HepG2 (cell line): ENCODE measurements at regions not wholly inside any gene's neighbourhood (a gene's known extent, or its start where the extent isn't known, plus 50 kb on each side); places are given as distances from the start of the nearest gene placed in this dataset.

Source experiments
- ATAC-seq: fragments of 200-7000 bp; cut with Tn5 transposase; 3 replicates; pipeline ENCODE4 v1.9.1; 2020; ENCODE audit warnings: mild to moderate bottlenecking, moderate library complexity
- BruUV-seq: library from RNA; stranded (reverse); fragments of 400-500 nt; replicated peaks from 2 replicates; lab custom pipeline; 2021; lab: Mats Ljungman, UMichigan
- CTCF ChIA-PET: fragments of 300-600 bp; formaldehyde crosslinking; extraction: SDS; loops from one replicate; lab custom pipeline; 2021; ENCODE audit warnings: low total read pairs, inconsistent platforms, low intra/inter-chr PET ratio; lab: Yijun Ruan, JAX
- POLR2A ChIA-PET: fragments of 350-600 bp; sonication (Branson Sonifier 250); formaldehyde crosslinking; loops from one replicate; lab custom pipeline; 2020; ENCODE audit warnings: antibody characterized with exemption, inconsistent platforms; lab: Yijun Ruan, JAX
- DNase-seq: peaks from one replicate; pipeline ENCODE4 v3.0.0-alpha.2; 2015; ENCODE audit warnings: low spot score
- FAIRE-seq: peaks from 3 replicates; lab custom pipeline; 2011; peaks lifted over from hg19 to GRCh38; lab: Jason Lieb, UNC
- H2AFZ ChIP-seq: one replicate; pipeline ENCODE4 v1.6.1; 2011; ENCODE audit warnings: low read length, inconsistent platforms
- H3K27ac ChIP-seq: fragments of 300-600 bp; 3 replicates; pipeline ENCODE4 v1.8.0; 2011; ENCODE audit warnings: mixed run types, mild to moderate bottlenecking, mixed read lengths, low read length, inconsistent platforms; ENCODE audit not compliant: insufficient read depth; ENCODE audit errors: extremely low read length
- H3K27me3 ChIP-seq, 2 experiments: fragments of 200-600 bp in 1 of 2; 2 replicates in 1 of 2; 3 replicates in 1 of 2; pipeline versions ENCODE4 v1.6.0 to v1.8.0; 2011; ENCODE audit warnings: low read length in 2 of 2, mild to moderate bottlenecking in 2 of 2, moderate library complexity in 2 of 2, inconsistent platforms in 1 of 2; ENCODE audit not compliant: insufficient read depth in 2 of 2, control insufficient read depth in 1 of 2
- H3K36me3 ChIP-seq, 2 experiments: fragments of 200-600 bp in 1 of 2; replicated peaks in 1 of 2; 2 replicates in 1 of 2; 3 replicates in 1 of 2; pipeline versions ENCODE4 v1.5.1 to v1.8.0; 2011; ENCODE audit warnings: low read length in 2 of 2, inconsistent platforms in 1 of 2; ENCODE audit not compliant: insufficient read depth in 2 of 2, control insufficient read depth in 1 of 2
- H3K4me1 ChIP-seq: 2 replicates; pipeline ENCODE4 v1.5.1; 2012; ENCODE audit warnings: low read length, inconsistent platforms; ENCODE audit not compliant: insufficient read depth
- H3K4me2 ChIP-seq: 2 replicates; pipeline ENCODE4 v1.6.0; 2011; ENCODE audit warnings: low read depth, low read length, inconsistent platforms
- H3K4me3 ChIP-seq, 3 experiments: fragments of 200-600 bp in 1 of 3; sonication (generic), shearing (Covaris generic) in 1 of 3; replicated peaks in 1 of 3; 2 replicates each; pipeline ENCODE4 v1.5.1; 2011 to 2016; ENCODE audit warnings: low read length in 3 of 3, inconsistent platforms in 2 of 3, low read depth in 2 of 3, mild to moderate bottlenecking in 2 of 3, control low read depth in 1 of 3, mixed read lengths in 1 of 3; ENCODE audit not compliant: insufficient read depth in 1 of 3
- H3K79me2 ChIP-seq: one replicate; pipeline ENCODE4 v1.6.1; 2011; ENCODE audit warnings: low read length, inconsistent platforms; ENCODE audit not compliant: insufficient read depth
- H3K9ac ChIP-seq: 2 replicates; pipeline ENCODE4 v1.6.0; 2011; ENCODE audit warnings: mild to moderate bottlenecking, low read depth, low read length, inconsistent platforms; ENCODE audit not compliant: insufficient read depth
- H3K9me3 ChIP-seq: 2 replicates; pipeline ENCODE4 v1.5.1; 2012; ENCODE audit warnings: mild to moderate bottlenecking, low read length
- H4K20me1 ChIP-seq: 2 replicates; pipeline ENCODE4 v1.6.0; 2011; ENCODE audit warnings: inconsistent platforms, mild to moderate bottlenecking, low read length, moderate library complexity; ENCODE audit not compliant: insufficient read depth
- DBP ChIP-seq: sonication (generic); formaldehyde crosslinking; IDR thresholded peaks from 2 replicates; pipeline ENCODE4 v1.4.0; 2020; ENCODE audit warnings: missing genetic modification reagents; ENCODE audit errors: not compliant biosample characterization
- GLI4 ChIP-seq: sonication (generic); formaldehyde crosslinking; IDR thresholded peaks from 2 replicates; pipeline ENCODE4 v1.5.1; 2020; ENCODE audit warnings: missing genetic modification reagents, mild to moderate bottlenecking, moderate library complexity, borderline replicate concordance
- MEIS1 ChIP-seq: sonication (generic); formaldehyde crosslinking; IDR thresholded peaks from 2 replicates; pipeline ENCODE4 v1.9.0; 2021; ENCODE audit warnings: mild to moderate bottlenecking, missing genetic modification reagents, moderate library complexity, borderline replicate concordance
- MTERF4 ChIP-seq: sonication (generic); formaldehyde crosslinking; IDR thresholded peaks from 2 replicates; pipeline ENCODE4 v1.8.0; 2023; ENCODE audit warnings: mild to moderate bottlenecking, missing genetic modification reagents
- MXD4 ChIP-seq: IDR thresholded peaks from 2 replicates; pipeline ENCODE4 v1.6.1; 2016; ENCODE audit warnings: mild to moderate bottlenecking, missing biosample characterization, missing genetic modification reagents
- PLRG1 ChIP-seq: fragments of 450-650 bp; conservative IDR thresholded peaks from 2 replicates; pipeline ENCODE4 v1.6.1; 2016
- PTBP1 ChIP-seq: fragments of 200-400 bp; formaldehyde crosslinking; IDR thresholded peaks from 2 replicates; pipeline ENCODE4 v1.6.1; 2018; ENCODE audit warnings: low read length, low read depth; ENCODE audit not compliant: poor library complexity, severe bottlenecking
- RBM39 ChIP-seq: fragments of 200-400 bp; formaldehyde crosslinking; IDR thresholded peaks from one replicate; pipeline ENCODE4 v1.6.1; 2018; ENCODE audit warnings: antibody characterized with exemption, mild to moderate bottlenecking, low read depth, low read length; ENCODE audit not compliant: poor library complexity, severe bottlenecking
- ZNF350 ChIP-seq: sonication (generic); formaldehyde crosslinking; IDR thresholded peaks from 2 replicates; pipeline ENCODE4 v1.4.0; 2020; ENCODE audit warnings: mild to moderate bottlenecking, low read depth, missing genetic modification reagents, borderline replicate concordance
- ZSCAN30 ChIP-seq: sonication (generic); formaldehyde crosslinking; IDR thresholded peaks from 2 replicates; pipeline ENCODE4 v1.5.0; 2020; ENCODE audit warnings: mild to moderate bottlenecking, missing genetic modification reagents
- WGBS: methylation state at CpG from one replicate; pipeline ENCODE4 v1.1.6; 2017; ENCODE audit warnings: low lambda C conversion rate; 5-methylcytosine and 5-hydroxymethylcytosine counted together
- in situ Hi-C: cut with HindIII; loops from 2 replicates; pipeline ENCODE4 v1.10.0; 2017; ENCODE audit warnings: low pct_unique_long_range_greater_than_20kb; ENCODE audit not compliant: extremely low pct_ligation_motif_present
- intact Hi-C: fragments of 100-400 bp; cut with micrococcal nuclease; formaldehyde crosslinking; loops from one replicate; pipeline ENCODE4 v1.10.0; 2022; ENCODE audit not compliant: unreplicated experiment
- TF ChIP-seq, protein P1 (sequence below): sonication (generic); formaldehyde crosslinking; IDR thresholded peaks from 2 replicates; pipeline ENCODE4 v1.8.0; 2022; ENCODE audit warnings: missing genetic modification reagents, mild to moderate bottlenecking, moderate library complexity, borderline replicate concordance
- TF ChIP-seq, protein P2 (sequence below): sonication (generic); formaldehyde crosslinking; IDR thresholded peaks from 2 replicates; pipeline ENCODE4 v1.4.0; 2020; ENCODE audit warnings: missing genetic modification reagents

GRCh38 chr2:2974982-2975381, 402.6 kb downstream of the EIPR1 start:
- Histone ChIP-seq H3K36me3 (no peaks in the 10 kb centered on the region), H2AFZ (no peak overlapping the region), H3K27me3 (peaks cover 0 to 15% of the 10 kb centered on the region in 2 experiments; a peak in 3 of 5 replicates), H4K20me1 (no peaks in the 10 kb centered on the region), H3K79me2 (no peaks in the 10 kb centered on the region), H3K4me1 (no peaks in the 10 kb centered on the region), H3K4me3 (no peak overlapping the region), H3K9ac (no peak overlapping the region), H3K9me3 (no peaks in the 10 kb centered on the region), H3K27ac (no peak overlapping the region), H3K4me2 (no peak overlapping the region)
- ChIA-PET POLR2A (no interaction called here), CTCF (no interaction called here)
- intact Hi-C loops (no loop called here), in situ Hi-C loops (no loop called here)
- BruUV-seq: no TSS peak
- ATAC-seq (no peak), FAIRE-seq (no peak), DNase-seq (no peak)
- 0% methylated on average over 2 of the region's 2 CpGs for WGBS
- no peak for TF ChIP-seq ZSCAN30 (CRISPR knock-in tag)
- TF ChIP-seq PLRG1: no peak
- TF ChIP-seq MTERF4 (CRISPR knock-in tag): no peak
- no peak for TF ChIP-seq MEIS1 (CRISPR knock-in tag)

GRCh38 chr2:2960441-2961133, 417.0 kb downstream of the EIPR1 start:
- H3K27ac ChIP-seq: no peak overlapping the region
- DNase-seq (no peak), ATAC-seq (no peak), FAIRE-seq (no peak)
- no peak overlapping the region for H3K9ac ChIP-seq
- ChIA-PET CTCF (no interaction called here), POLR2A (no interaction called here)
- H4K20me1 ChIP-seq: no peaks in the 10 kb centered on the region
- H3K4me3 ChIP-seq: no peak overlapping the region
- H3K9me3 ChIP-seq: no peaks in the 10 kb centered on the region
- no peaks in the 10 kb centered on the region for H3K4me1 ChIP-seq
- intact Hi-C loops: no loop called here
- H2AFZ ChIP-seq: no peak overlapping the region
- BruUV-seq: no TSS peak
- in situ Hi-C loops: no loop called here
- no peaks in the 10 kb centered on the region for H3K36me3 ChIP-seq
- H3K79me2 ChIP-seq: no peaks in the 10 kb centered on the region
- no peaks in the 10 kb centered on the region for H3K27me3 ChIP-seq
- H3K4me2 ChIP-seq: no peak overlapping the region
- WGBS: 63% methylated on average over 17 of the region's 17 CpGs
- no peak for TF ChIP-seq DBP (CRISPR knock-in tag)
- TF ChIP-seq GLI4: no peak
- TF ChIP-seq RBM39: no peak
- TF ChIP-seq, protein P1, sequence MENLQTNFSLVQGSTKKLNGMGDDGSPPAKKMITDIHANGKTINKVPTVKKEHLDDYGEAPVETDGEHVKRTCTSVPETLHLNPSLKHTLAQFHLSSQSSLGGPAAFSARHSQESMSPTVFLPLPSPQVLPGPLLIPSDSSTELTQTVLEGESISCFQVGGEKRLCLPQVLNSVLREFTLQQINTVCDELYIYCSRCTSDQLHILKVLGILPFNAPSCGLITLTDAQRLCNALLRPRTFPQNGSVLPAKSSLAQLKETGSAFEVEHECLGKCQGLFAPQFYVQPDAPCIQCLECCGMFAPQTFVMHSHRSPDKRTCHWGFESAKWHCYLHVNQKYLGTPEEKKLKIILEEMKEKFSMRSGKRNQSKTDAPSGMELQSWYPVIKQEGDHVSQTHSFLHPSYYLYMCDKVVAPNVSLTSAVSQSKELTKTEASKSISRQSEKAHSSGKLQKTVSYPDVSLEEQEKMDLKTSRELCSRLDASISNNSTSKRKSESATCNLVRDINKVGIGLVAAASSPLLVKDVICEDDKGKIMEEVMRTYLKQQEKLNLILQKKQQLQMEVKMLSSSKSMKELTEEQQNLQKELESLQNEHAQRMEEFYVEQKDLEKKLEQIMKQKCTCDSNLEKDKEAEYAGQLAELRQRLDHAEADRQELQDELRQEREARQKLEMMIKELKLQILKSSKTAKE (CRISPR knock-in tag): no peak
- TF ChIP-seq ZNF350 (CRISPR knock-in tag): no peak
- no peak for TF ChIP-seq MXD4 (CRISPR knock-in tag)
- no peak for TF ChIP-seq PTBP1
- TF ChIP-seq, protein P2, sequence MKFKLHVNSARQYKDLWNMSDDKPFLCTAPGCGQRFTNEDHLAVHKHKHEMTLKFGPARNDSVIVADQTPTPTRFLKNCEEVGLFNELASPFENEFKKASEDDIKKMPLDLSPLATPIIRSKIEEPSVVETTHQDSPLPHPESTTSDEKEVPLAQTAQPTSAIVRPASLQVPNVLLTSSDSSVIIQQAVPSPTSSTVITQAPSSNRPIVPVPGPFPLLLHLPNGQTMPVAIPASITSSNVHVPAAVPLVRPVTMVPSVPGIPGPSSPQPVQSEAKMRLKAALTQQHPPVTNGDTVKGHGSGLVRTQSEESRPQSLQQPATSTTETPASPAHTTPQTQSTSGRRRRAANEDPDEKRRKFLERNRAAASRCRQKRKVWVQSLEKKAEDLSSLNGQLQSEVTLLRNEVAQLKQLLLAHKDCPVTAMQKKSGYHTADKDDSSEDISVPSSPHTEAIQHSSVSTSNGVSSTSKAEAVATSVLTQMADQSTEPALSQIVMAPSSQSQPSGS (CRISPR knock-in tag): no peak
